ENCODE measurements at regions not wholly inside any gene's neighbourhood (a gene's known extent, or its start where the extent isn't known, plus 50 kb on each side); places are given as distances from the start of the nearest gene placed in this dataset.

DNA sequence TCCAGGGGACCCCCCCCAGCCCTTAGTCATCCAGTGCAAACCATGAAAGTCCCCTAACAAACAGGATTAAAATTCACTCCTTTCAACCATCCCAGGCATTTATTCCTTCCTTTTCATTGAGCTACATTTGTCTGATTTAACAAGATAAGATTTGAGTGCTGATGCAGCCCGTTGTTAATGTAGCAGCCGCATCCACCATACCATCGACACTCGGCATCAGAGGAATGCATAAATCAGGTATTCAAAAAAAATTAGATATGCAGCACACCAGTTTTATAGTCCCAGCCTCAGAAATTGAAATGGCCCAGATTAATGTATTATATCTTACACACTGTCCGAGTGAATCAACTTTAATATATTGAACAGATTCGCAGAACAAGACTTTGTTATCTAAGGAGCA lies 676.5 kb upstream of the FANCL start:
- no peak for DNase-seq

GRCh38 chr2:58916063-58916462 lies 674.9 kb upstream of the FANCL start:
- no peak for DNase-seq

- DNase-seq = no peak
Observed at GRCh38 chr2:58914733-58915505, 673.8 kb upstream of the FANCL start.

- DNase-seq = no peak
Observed at GRCh38 chr2:58913082-58913726, 672.1 kb upstream of the FANCL start.

- DNase-seq = no peak
Observed at GRCh38 chr2:58911877-58912276, 670.8 kb upstream of the FANCL start.

DNA sequence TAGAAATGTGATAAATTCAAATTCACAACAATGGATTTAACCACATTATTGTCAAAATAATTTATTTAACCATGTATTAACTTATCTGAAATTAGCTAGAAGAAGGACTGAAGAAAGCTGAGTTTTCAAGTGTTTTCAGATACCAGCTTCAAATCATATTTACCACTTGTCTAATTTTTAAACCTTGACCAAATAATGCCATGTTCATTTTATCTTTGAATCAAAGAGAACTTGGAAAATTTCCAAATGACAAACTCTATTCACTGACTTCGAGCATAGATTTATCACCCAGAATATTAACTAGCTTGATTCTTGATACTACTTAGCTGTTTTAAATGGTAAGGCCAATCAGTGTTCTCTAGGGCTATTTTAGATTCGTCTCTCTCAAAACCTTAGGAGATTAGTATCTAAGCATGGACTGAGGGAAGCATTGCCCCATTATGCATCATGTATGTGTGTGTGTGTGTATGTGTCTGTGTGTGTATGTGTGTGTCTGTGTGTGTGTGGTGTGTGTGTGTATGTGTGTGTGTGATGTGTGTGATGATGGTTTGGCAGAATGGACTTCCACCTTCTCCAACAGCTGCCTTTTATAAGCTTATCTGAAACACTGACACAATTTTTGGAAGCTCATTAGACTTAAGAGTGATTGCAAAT lies 667.5 kb upstream of the FANCL start:
- DNase-seq = no peak

GRCh38 chr2:58907644-58908043 lies 666.5 kb upstream of the FANCL start:
- no peak for DNase-seq

DNA sequence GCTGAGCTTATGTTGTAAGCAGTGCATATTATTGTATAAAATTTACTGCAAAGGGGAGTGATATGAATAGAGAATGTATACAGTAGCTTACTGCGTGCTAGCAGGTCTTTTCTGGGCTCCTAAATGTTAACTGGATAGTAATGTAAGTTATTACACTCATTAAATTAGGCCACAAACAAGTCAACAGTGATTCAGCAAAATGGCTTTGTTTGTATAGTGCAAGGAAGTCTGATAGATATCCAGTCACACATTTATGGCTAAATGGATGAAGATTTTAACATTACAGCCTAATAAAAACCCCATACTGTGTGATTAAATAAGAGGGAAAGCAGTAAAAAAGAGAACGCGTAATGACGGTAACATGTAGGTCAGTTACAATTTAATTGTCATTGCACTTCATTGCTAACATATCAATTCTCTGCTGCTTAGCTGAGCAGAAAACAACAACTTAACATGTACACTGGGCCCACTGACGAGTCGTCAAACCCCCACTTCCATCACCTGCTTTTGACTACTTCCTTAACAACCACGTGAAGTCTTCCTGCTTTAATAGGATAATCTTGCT lies 665.0 kb upstream of the FANCL start:
- DNase-seq = no peak

- no peak for DNase-seq
Observed at GRCh38 chr2:58904095-58904494, 663.0 kb upstream of the FANCL start.

GRCh38 chr2:58903427-58903826 lies 662.3 kb upstream of the FANCL start:
- no peak for DNase-seq

GRCh38 chr2:58900246-58901027 lies 659.3 kb upstream of the FANCL start:
- no peak for DNase-seq

DNA sequence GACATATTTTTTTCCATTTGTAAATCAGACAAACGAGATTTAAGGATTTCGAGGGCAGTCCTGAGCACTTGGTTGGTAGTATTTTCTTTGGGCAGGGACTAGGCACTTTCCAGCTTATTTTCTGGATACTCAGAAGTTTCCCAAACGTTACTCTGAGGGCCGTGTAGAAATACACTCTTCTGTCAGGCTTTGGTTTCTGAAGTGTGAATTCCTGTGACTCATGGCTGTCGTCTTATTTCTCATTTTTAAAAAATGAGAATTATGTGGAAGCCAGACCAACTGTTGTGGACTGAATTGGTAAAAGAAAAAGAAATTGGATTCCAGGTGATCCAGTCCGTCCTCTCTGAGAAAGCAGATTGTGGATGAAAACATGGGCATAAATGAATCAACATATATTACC lies 658.6 kb upstream of the FANCL start:
- DNase-seq = no peak

DNA sequence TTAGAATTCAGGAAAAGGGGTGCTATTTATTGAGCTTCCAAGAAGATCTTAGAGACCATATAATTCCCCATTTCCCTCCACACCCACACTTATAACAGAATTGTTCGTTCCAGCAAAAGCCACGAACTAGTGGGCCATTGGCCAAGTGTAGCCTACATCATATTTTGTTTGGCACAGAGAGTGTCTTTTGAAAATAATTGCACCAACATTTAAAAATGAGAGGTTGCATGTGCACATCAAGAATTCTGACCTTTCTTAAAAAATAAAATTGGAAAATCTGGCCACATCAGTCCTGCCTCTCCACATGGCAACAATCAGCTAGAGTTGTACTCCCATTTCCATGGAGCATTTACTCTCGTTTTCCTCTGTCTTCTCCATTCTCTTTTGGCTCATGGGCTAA lies 655.5 kb upstream of the FANCL start:
- DNase-seq = no peak

DNA sequence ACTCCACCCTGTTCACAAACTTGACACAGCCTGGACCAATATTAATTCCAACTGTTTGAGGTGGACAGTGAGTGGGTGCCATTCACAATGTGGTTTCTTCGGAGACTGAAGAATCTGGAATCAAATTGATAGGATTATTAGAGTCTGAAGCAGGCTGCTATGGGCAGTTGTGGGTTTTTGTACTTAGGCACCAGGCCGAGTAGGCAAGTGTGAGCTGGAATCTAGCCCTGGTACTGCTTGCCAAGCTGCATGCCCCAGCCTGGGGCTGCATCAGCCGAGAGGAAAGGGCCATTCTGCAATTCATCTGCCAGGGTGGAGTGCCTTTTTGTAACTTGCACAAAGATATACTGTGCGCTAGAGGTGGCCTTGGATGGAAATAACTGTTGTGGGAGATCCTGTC lies 654.7 kb upstream of the FANCL start:
- DNase-seq = no peak

DNA sequence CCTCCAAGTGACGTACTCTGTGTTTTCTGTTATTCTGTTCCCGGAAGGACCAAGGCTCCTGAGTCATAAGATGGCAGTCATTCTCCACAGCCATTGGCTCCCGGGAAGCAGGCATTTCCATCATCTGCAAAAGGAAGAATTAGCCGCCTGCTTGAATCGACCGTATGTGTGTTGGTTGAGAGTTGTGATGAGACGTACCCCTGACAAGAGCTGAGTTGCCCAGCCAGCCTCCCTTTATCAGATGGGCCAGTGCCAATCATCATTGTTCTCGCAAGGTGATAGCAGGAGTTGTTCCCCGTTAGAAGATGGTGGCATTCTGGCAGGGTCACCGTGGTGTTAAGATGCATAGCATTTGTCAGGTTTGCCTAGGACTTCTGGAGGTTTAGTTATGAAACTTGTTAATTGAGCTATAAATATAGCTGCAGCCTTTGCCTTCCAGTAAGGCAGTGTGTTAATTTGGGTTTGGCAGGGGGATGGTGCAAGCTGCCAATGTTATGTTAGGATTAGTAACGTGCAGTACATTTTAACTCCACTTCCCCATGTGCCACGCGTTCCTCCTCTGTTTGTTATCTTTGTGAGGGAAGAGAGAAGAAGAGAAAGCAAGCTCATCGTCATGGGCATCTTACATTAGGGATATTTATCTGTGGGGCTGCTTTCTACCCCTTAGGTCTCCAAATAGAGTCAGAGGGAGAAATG lies 652.7 kb upstream of the FANCL start:
- DNase-seq = no peak

- DNase-seq = no peak
Observed at GRCh38 chr2:58891828-58892377, 650.8 kb upstream of the FANCL start.

DNA sequence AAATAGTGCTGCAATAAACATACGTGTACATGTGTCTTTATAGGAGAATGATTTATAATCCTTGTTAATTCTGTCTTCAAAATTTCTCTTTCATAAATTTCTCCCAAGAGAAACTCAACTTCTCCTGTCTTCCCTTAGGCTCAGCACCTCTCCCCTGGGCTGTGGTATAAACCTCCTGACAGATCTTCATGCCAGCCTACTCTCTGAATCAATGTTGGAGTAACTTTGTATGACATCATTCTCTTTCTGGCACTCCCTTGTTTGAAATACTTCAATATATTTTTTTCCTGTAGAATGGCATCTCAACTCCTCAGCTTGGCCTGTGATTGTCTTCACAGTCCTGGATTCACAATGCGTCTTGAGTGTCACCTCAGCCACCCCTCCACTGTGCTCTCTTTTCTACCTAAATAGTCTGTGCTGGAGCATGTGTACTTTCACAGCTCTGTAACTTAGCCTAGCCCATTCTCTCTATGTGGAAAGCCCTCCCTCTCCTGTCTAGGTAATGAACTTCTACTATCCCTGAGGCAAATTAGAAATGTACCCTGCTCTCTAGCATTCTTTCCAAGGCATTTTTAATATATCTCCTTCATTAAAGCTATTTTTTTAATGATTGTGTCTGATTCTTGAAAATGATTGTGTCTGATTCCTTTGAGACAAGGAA lies 649.9 kb upstream of the FANCL start:
- DNase-seq = no peak

DNA sequence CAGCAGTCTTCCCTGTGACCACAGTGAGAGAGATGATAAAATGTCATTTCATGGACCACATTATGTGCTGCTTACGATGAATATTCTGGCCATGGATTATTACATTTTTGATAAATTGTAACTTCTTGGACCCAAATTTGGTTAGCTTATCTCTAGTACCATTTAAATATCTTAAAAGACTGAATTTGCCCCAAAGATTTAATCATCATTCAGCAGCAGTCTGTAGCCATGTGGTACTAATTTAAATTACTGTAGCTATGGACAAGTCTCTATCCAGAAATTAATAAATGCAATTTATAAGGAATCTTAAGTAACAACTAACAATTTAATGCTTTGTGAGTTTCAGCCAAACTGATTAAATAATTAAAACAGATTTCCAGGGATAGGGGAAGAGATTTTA lies 644.9 kb upstream of the FANCL start:
- no peak for DNase-seq

DNA sequence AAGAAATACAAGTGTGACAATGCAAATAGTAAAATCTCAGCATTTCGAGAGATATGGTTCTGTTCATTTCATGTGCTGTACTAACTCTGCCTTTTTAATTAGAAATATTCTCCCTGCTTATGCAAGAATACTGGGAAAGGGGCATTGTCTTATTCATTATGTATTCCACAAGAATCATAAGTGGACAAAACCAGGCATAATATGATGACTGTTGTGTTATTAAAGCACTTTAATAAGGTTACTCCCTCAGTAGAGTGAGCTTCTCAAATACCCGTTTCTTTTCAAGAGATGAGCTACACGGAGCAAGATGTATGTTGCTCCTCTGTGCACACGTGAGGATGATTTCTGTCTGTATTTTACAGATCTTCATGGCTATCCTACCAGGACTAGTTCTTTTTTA lies 638.7 kb upstream of the FANCL start:
- no peak for DNase-seq

GRCh38 chr2:58878778-58879177 lies 637.7 kb upstream of the FANCL start:
- no peak for DNase-seq

- DNase-seq = no peak
Observed at GRCh38 chr2:58876126-58876525, 635.0 kb upstream of the FANCL start.

- no peak for DNase-seq
Observed at GRCh38 chr2:58875436-58875835, 634.3 kb upstream of the FANCL start.

Measured in NCI-H1092 (cell line).